Esophagus squamous epithelium (tissue), 5 donors: ENCODE measurements at regions not wholly inside any gene's neighbourhood (a gene's known extent, or its start where the extent isn't known, plus 50 kb on each side); places are given as distances from the start of the nearest gene placed in this dataset.

Experiments
- DNase-seq: peaks from one replicate; lab custom pipeline; 2025; lab: John Stamatoyannopoulos, UW
- H3K27ac ChIP-seq, 4 donors: fragments of 200-600 bp; sonication (generic); one replicate each; pipeline ENCODE4 v1.5.1; 2016 to 2019; ENCODE audit warnings: mild to moderate bottlenecking in 1 of 4
- H3K27me3 ChIP-seq, 4 donors: fragments of 200-600 bp; sonication (generic); 1 replicate in 3 of 4; 2 replicates in 1 of 4; pipeline versions ENCODE4 v1.5.1 to v1.6.0; 2017 to 2021; ENCODE audit warnings: antibody characterized with exemption in 1 of 4
- H3K36me3 ChIP-seq, 3 donors: fragments of 200-600 bp; sonication (generic); one replicate each; pipeline ENCODE4 v1.5.1; 2016 to 2019
- H3K4me1 ChIP-seq, 3 donors: fragments of 200-600 bp; sonication (generic); one replicate each; pipeline ENCODE4 v1.5.1; 2017 to 2019
- H3K4me3 ChIP-seq, 4 donors: fragments of 200-600 bp; sonication (generic); 1 replicate in 3 of 4; 2 replicates in 1 of 4; pipeline ENCODE4 v1.5.1; 2016 to 2019; ENCODE audit warnings: mild to moderate bottlenecking in 2 of 4, moderate library complexity in 1 of 4
- H3K9me3 ChIP-seq, 3 donors: fragments of 200-600 bp; sonication (generic); one replicate each; pipeline ENCODE4 v1.5.1; 2016 to 2019
- CTCF ChIP-seq, 6 experiments: fragments of 450-650 bp in 4 of 6; fragments of 200-600 bp in 2 of 6; sonication (generic) in 2 of 6; IDR thresholded peaks; one replicate each; pipeline ENCODE4 v1.5.1; 2016 to 2019; ENCODE audit warnings: antibody characterized with exemption in 6 of 6, mild to moderate bottlenecking in 4 of 6, moderate library complexity in 4 of 6
- POLR2A ChIP-seq, 4 donors: fragments of 450-650 bp; IDR thresholded peaks; one replicate each; pipeline ENCODE4 v1.6.1; 2017; ENCODE audit warnings: antibody characterized with exemption in 4 of 4, mild to moderate bottlenecking in 4 of 4, moderate library complexity in 3 of 4
- WGBS, 2 donors: methylation state at CpG; one replicate each; pipeline ENCODE4 v1.1.5; 2018; 5-methylcytosine and 5-hydroxymethylcytosine counted together
- intact Hi-C: fragments of 100-400 bp; cut with DNase I; formaldehyde crosslinking; loops from one replicate; pipeline ENCODE4 v1.15.0; 2022
- donor health status: DM: yes; HTN: yes; CAD: no.

- Histone ChIP-seq H3K4me3 (no peak overlapping the region), H3K27me3 (no peaks in the 10 kb centered on the region), H3K9me3 (peaks cover 0 to 13% (median 0%) of the 10 kb centered on the region in 3 donors), H3K27ac (no peak overlapping the region), H3K36me3 (no peaks in the 10 kb centered on the region), H3K4me1 (no peaks in the 10 kb centered on the region)
- 57 to 85% methylated on average over 1 of the region's 1 CpG for WGBS, 2 donors
- no peak for DNase-seq
- no peak for TF ChIP-seq CTCF (IDR thresholded peaks at IDR 0.05)
- no peak for TF ChIP-seq POLR2A (IDR thresholded peaks at IDR 0.05)
- intact Hi-C loops = no loop called here
These were observed 457.3 kb downstream of the TBC1D32 start for GRCh38 chr6:120876931-120877330.

DNA sequence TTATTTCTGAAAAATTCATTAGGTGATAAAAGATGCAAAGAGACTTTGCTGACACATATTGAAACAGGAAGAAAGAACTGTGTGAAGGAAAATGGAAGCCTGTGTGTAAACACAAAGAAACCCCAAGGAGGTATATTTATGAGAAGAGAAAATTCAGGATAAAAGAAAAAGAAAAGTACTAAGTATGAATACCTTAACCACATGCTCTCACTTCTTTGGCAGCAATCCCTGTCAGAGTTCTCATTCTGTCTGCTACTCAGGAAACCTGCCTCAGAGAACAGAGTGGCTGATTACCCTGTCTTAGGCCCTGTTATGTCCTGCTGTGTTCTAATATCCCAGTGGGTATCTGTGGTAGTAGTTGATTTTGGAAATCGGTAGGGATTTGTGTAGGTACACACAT lies 457.9 kb downstream of the TBC1D32 start:
- Histone ChIP-seq H3K4me1 (no peaks in the 10 kb centered on the region), H3K36me3 (no peaks in the 10 kb centered on the region), H3K27me3 (no peaks in the 10 kb centered on the region), H3K9me3 (peaks cover 0 to 13% (median 0%) of the 10 kb centered on the region in 3 donors), H3K27ac (no peak overlapping the region), H3K4me3 (no peak overlapping the region)
- DNase-seq = no peak
- TF ChIP-seq CTCF (IDR thresholded peaks at IDR 0.05) = no peak
- no peak for TF ChIP-seq POLR2A (IDR thresholded peaks at IDR 0.05)
- 70 to 78% methylated on average over 1 of the region's 1 CpG for WGBS, 2 donors
- intact Hi-C loops = no loop called here

DNA sequence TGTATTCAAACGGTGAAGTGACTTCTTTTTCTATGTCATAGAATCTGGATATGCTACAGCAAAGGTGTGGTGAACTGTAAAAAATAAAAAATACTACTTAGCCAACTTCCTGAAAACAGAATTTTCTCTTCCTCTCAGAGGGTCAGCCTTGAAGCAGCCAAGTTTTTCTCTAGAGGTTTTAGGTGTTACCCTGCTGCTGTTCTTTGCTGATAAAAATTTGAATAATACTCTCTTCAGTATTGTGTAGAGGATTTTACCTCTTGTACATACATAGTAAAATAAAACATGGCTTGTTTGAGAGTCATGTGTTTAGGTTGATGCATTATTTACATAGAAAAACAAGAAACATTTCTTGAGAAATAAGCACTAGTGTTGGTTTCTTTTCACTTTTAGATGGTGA lies 458.4 kb downstream of the TBC1D32 start:
- TF ChIP-seq POLR2A (IDR thresholded peaks at IDR 0.05) = no peak
- TF ChIP-seq CTCF (IDR thresholded peaks at IDR 0.05) = no peak
- 19% methylated on average over 1 of the region's 1 CpG for WGBS, 2 donors
- H3K27ac ChIP-seq = no peak overlapping the region
- no peak for DNase-seq
- peaks cover 0 to 13% (median 0%) of the 10 kb centered on the region in 3 donors for H3K9me3 ChIP-seq
- intact Hi-C loops = no loop called here
- no peaks in the 10 kb centered on the region for H3K27me3 ChIP-seq
- H3K4me1 ChIP-seq = no peaks in the 10 kb centered on the region
- H3K4me3 ChIP-seq = no peak overlapping the region
- H3K36me3 ChIP-seq = no peaks in the 10 kb centered on the region

- DNase-seq = no peak
- Histone ChIP-seq H3K27me3 (no peaks in the 10 kb centered on the region), H3K9me3 (peaks cover 0 to 13% (median 0%) of the 10 kb centered on the region in 3 donors), H3K36me3 (no peaks in the 10 kb centered on the region), H3K4me3 (no peak overlapping the region), H3K27ac (no peak overlapping the region), H3K4me1 (no peaks in the 10 kb centered on the region)
- TF ChIP-seq CTCF (IDR thresholded peaks at IDR 0.05) = no peak
- no peak for TF ChIP-seq POLR2A (IDR thresholded peaks at IDR 0.05)
- intact Hi-C loops = no loop called here
- WGBS, 2 donors = 84 to 92% methylated on average over 3 to 6 of the region's 6 CpGs
These were observed 459.9 kb downstream of the TBC1D32 start for GRCh38 chr6:120874422-120874821.

GRCh38 chr6:120873125-120873865 lies 461.0 kb downstream of the TBC1D32 start:
- WGBS, 2 donors = 83 to 94% methylated on average over 1 to 7 of the region's 7 CpGs
- peaks cover 0 to 13% (median 0%) of the 10 kb centered on the region in 3 donors for H3K9me3 ChIP-seq
- no peaks in the 10 kb centered on the region for H3K4me1 ChIP-seq
- DNase-seq = no peak
- TF ChIP-seq POLR2A (IDR thresholded peaks at IDR 0.05) (no peak), CTCF (IDR thresholded peaks at IDR 0.05) (no peak)
- intact Hi-C loops = no loop called here
- no peak overlapping the region for H3K27ac ChIP-seq
- H3K27me3 ChIP-seq = no peaks in the 10 kb centered on the region
- H3K36me3 ChIP-seq = no peaks in the 10 kb centered on the region
- no peak overlapping the region for H3K4me3 ChIP-seq
